ENCODE measurements at regions not wholly inside any gene's neighbourhood (a gene's known extent, or its start where the extent isn't known, plus 50 kb on each side); places are given as distances from the start of the nearest gene placed in this dataset.

DNA sequence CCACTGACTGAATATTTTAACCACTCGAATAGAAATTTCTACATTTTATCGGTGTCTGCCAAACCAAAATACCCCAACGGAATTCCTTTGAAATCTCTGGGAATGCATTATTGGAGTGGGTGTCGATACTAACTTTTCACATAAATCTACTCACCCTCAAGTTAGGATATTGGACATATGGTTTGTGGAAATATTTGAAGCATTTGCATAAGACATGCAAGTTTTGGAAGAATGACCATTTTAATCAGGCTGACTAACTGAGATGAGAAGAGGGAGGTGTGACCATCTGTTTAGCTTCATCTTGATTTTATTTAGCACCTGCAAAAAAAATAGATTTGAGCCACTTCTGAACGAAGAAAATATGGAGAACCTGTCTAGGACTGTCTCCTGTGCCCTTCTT, 61.2 kb downstream of the KLF6 start:
- Histone ChIP-seq H3K9me3 (replicated peaks; ENCODE audit: control insufficient read depth, low read depth, low read length) (no peaks in the 10 kb centered on the region), H3K36me3 (ENCODE audit: control insufficient read depth, insufficient read depth, low read length) (no peaks in the 10 kb centered on the region), H3K27me3 (ENCODE audit: control insufficient read depth, insufficient read depth, low read length) (no peaks in the 10 kb centered on the region), H3K4me1 (ENCODE audit: control insufficient read depth, insufficient read depth, low read length) (no peaks in the 10 kb centered on the region), H3K4me3 (ENCODE audit: low read length) (no peak overlapping the region), H3K27ac (ENCODE audit: low read length) (no peak overlapping the region)
- DNase-seq: no peak
- 25% methylated on average over 1 of the region's 5 CpGs for WGBS (ENCODE audit: insufficient coverage)

DNA sequence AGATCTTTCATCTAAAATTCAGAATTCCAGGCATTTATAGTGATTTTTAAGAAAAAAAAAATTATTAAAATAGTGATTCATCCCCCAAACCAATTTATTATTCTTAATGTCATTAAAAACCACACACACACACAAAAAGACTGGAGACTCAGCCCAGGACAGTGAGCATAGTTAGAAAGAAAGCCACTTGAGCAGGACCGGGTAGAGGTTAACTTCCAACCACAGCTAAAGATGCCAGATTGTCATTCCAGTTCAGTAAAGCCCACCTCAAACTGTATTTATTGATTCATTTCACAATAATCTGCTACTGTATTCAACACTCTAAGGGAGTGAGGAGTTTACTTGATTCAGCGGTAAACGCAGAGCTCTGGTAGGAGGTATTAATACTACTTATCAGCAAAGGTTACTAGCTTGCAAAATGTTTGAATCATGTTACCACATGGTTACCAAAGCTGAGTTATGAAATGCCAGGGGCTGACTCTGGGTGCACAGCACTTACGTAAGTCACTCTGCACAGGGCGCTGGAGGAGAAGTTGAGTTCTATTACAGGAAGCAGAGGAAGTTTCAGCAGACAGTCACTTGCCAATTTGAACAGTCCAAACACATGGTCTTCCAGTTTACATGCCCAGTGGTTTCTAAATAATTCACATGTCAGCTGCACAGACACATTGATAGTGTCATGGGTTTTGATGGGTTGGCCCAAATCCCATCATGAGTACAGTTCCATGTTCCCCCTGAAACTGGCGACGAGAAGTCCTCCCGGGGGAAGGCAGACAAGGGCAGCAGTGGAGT, 64.6 kb downstream of the KLF6 start:
- 88% methylated on average over 3 of the region's 8 CpGs for WGBS (ENCODE audit: insufficient coverage)
- Histone ChIP-seq H3K36me3 (ENCODE audit: control insufficient read depth, insufficient read depth, low read length) (no peaks in the 10 kb centered on the region), H3K4me3 (ENCODE audit: low read length) (no peak overlapping the region), H3K4me1 (ENCODE audit: control insufficient read depth, insufficient read depth, low read length) (no peaks in the 10 kb centered on the region), H3K27ac (ENCODE audit: low read length) (peak overlapping the region; percentile 9), H3K9me3 (replicated peaks; ENCODE audit: control insufficient read depth, low read depth, low read length) (no peaks in the 10 kb centered on the region), H3K27me3 (ENCODE audit: control insufficient read depth, insufficient read depth, low read length) (no peaks in the 10 kb centered on the region)
- DNase-seq: peak; percentile 78

GRCh38 chr10:3719024-3719843, 65.8 kb downstream of the KLF6 start:
- no peak overlapping the region for H3K4me3 ChIP-seq (ENCODE audit: low read length)
- no peaks in the 10 kb centered on the region for H3K4me1 ChIP-seq (ENCODE audit: control insufficient read depth, insufficient read depth, low read length)
- no peak overlapping the region for H3K27ac ChIP-seq (ENCODE audit: low read length)
- no peaks in the 10 kb centered on the region for H3K9me3 ChIP-seq (replicated peaks; ENCODE audit: control insufficient read depth, low read depth, low read length)
- H3K27me3 ChIP-seq (ENCODE audit: control insufficient read depth, insufficient read depth, low read length): no peaks in the 10 kb centered on the region
- no peak for DNase-seq
- 82% methylated on average over 17 of the region's 17 CpGs for WGBS (ENCODE audit: insufficient coverage)
- no peaks in the 10 kb centered on the region for H3K36me3 ChIP-seq (ENCODE audit: control insufficient read depth, insufficient read depth, low read length)

- no peak for DNase-seq
- Histone ChIP-seq H3K4me1 (ENCODE audit: control insufficient read depth, insufficient read depth, low read length) (no peaks in the 10 kb centered on the region), H3K27ac (ENCODE audit: low read length) (no peak overlapping the region), H3K9me3 (replicated peaks; ENCODE audit: control insufficient read depth, low read depth, low read length) (peaks cover 9% of the 10 kb centered on the region), H3K4me3 (ENCODE audit: low read length) (no peak overlapping the region), H3K27me3 (ENCODE audit: control insufficient read depth, insufficient read depth, low read length) (no peaks in the 10 kb centered on the region), H3K36me3 (ENCODE audit: control insufficient read depth, insufficient read depth, low read length) (no peaks in the 10 kb centered on the region)
- 71% methylated on average over 7 of the region's 9 CpGs for WGBS (ENCODE audit: insufficient coverage)
These were observed 68.9 kb downstream of the KLF6 start for GRCh38 chr10:3716093-3716492.

GRCh38 chr10:3714967-3715366, 70.0 kb downstream of the KLF6 start:
- no peak for DNase-seq
- H3K9me3 ChIP-seq (replicated peaks; ENCODE audit: control insufficient read depth, low read depth, low read length): peaks cover 9% of the 10 kb centered on the region
- no peak overlapping the region for H3K4me3 ChIP-seq (ENCODE audit: low read length)
- no peaks in the 10 kb centered on the region for H3K36me3 ChIP-seq (ENCODE audit: control insufficient read depth, insufficient read depth, low read length)
- H3K4me1 ChIP-seq (ENCODE audit: control insufficient read depth, insufficient read depth, low read length): no peaks in the 10 kb centered on the region
- no peaks in the 10 kb centered on the region for H3K27me3 ChIP-seq (ENCODE audit: control insufficient read depth, insufficient read depth, low read length)
- H3K27ac ChIP-seq (ENCODE audit: low read length): no peak overlapping the region
- no CpG with 5 or more reads among the region's 2 CpGs for WGBS (ENCODE audit: insufficient coverage)

DNA sequence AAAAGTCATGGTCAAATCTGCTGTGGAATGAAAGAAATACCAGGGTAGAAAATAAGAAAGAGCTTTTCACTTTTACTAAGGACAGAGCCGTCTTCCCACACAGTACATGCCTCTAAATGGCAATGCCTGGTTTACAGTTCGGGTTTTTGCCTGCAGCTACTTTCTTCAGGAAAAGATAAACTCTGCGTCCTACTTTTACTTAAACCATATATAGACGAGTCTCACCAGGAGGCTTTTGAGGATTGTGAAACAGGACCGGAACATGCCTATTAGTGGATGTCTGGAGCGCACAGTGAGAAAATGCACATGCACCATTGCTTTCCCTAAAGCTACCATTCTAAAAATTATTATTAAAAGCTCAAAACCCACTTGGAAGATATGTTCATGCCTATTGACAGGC, 70.5 kb downstream of the KLF6 start:
- Histone ChIP-seq H3K4me3 (ENCODE audit: low read length) (no peak overlapping the region), H3K27me3 (ENCODE audit: control insufficient read depth, insufficient read depth, low read length) (no peaks in the 10 kb centered on the region), H3K36me3 (ENCODE audit: control insufficient read depth, insufficient read depth, low read length) (no peaks in the 10 kb centered on the region), H3K27ac (ENCODE audit: low read length) (no peak overlapping the region), H3K4me1 (ENCODE audit: control insufficient read depth, insufficient read depth, low read length) (no peaks in the 10 kb centered on the region), H3K9me3 (replicated peaks; ENCODE audit: control insufficient read depth, low read depth, low read length) (peaks cover 9% of the 10 kb centered on the region)
- DNase-seq: no peak
- no CpG with 5 or more reads among the region's 6 CpGs for WGBS (ENCODE audit: insufficient coverage)

- WGBS (ENCODE audit: insufficient coverage): no CpG with 5 or more reads among the region's 1 CpG
- no peaks in the 10 kb centered on the region for H3K4me1 ChIP-seq (ENCODE audit: control insufficient read depth, insufficient read depth, low read length)
- DNase-seq: no peak
These were observed 72.3 kb downstream of the KLF6 start for GRCh38 chr10:3712707-3713106.

DNA sequence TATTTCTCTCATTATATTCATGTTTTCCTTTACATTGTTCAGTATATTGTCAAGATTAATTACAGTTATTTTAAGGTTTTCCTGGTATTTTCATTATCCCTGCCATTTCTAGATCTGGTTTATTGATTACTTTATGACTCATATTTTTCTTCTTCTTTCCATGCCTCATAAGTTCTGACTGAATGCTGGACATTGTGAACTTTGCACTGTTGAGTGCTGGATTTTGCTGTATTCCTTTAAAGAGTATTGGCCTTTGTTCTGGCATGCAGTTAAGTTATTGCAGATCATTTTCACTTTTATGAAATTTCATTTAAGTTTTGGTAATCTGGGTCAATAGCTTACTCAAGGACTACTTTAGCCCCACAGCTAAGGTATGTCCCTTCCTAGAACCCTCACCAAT, 73.1 kb downstream of the KLF6 start:
- Histone ChIP-seq H3K27ac (ENCODE audit: low read length) (no peak overlapping the region), H3K36me3 (ENCODE audit: control insufficient read depth, insufficient read depth, low read length) (no peaks in the 10 kb centered on the region)

More at GRCh38 chr10:3712707-3713106, 72.3 kb downstream of the KLF6 start:
- no peaks in the 10 kb centered on the region for H3K27me3 ChIP-seq (ENCODE audit: control insufficient read depth, insufficient read depth, low read length)
- H3K9me3 ChIP-seq (replicated peaks; ENCODE audit: control insufficient read depth, low read depth, low read length): peaks cover 9% of the 10 kb centered on the region
- no peak overlapping the region for H3K4me3 ChIP-seq (ENCODE audit: low read length)
- no peaks in the 10 kb centered on the region for H3K36me3 ChIP-seq (ENCODE audit: control insufficient read depth, insufficient read depth, low read length)
- no peak overlapping the region for H3K27ac ChIP-seq (ENCODE audit: low read length)

DNA sequence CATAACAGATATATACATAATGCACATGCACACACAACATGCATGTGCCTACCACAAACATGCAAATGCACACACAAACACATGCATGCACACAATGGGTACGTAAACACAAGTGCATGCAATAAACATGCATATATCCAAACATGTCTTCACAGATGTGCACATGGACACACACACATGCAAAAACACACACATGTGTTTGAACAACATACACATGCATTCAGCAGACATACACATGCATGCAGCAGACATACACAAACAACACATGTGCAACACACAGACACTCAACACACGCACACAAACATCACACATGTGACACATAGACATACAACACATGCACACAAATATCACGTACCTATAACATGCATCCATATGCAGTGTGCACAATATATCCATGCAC, 74.2 kb downstream of the KLF6 start:
- Histone ChIP-seq H3K27me3 (ENCODE audit: control insufficient read depth, insufficient read depth, low read length) (no peaks in the 10 kb centered on the region), H3K36me3 (ENCODE audit: control insufficient read depth, insufficient read depth, low read length) (no peaks in the 10 kb centered on the region), H3K4me3 (ENCODE audit: low read length) (no peak overlapping the region), H3K4me1 (ENCODE audit: control insufficient read depth, insufficient read depth, low read length) (no peaks in the 10 kb centered on the region), H3K9me3 (replicated peaks; ENCODE audit: control insufficient read depth, low read depth, low read length) (peaks cover 9% of the 10 kb centered on the region), H3K27ac (ENCODE audit: low read length) (no peak overlapping the region)
- no peak for DNase-seq
- WGBS (ENCODE audit: insufficient coverage): 90% methylated on average over 2 of the region's 3 CpGs

More for the DNA sequence above, 73.1 kb downstream of the KLF6 start:
- DNase-seq: no peak
- no peaks in the 10 kb centered on the region for H3K27me3 ChIP-seq (ENCODE audit: control insufficient read depth, insufficient read depth, low read length)
- H3K9me3 ChIP-seq (replicated peaks; ENCODE audit: control insufficient read depth, low read depth, low read length): peaks cover 9% of the 10 kb centered on the region
- H3K4me3 ChIP-seq (ENCODE audit: low read length): no peak overlapping the region
- no peaks in the 10 kb centered on the region for H3K4me1 ChIP-seq (ENCODE audit: control insufficient read depth, insufficient read depth, low read length)

DNA sequence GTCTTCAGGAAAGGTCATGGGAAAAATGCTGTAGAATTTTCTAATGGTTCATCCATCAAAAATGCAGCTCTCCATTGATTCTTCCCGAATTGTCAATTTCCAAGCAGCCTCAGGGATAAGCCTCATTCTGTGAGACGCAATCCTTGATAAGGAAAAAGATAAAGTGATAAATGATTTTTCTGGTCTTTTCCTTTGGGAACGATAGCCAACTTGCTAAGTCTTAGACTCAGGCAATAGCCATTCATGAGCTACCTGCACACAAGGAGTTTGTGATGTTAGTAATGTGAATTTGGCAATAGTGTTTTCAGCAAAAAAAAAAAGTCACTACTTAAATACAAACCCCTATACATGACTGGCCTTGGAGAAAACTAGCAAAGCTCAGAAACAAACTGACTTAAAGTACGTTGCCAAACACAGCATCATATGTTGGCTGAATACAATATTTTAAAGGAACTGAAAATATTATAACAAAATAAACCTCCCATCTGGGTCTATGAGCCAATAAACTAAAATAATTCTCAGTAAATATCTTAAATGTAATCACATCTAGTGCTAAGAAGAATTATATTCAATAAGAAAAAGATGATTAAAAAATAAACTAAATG, 75.5 kb downstream of the KLF6 start:
- Histone ChIP-seq H3K27me3 (ENCODE audit: control insufficient read depth, insufficient read depth, low read length) (no peaks in the 10 kb centered on the region), H3K36me3 (ENCODE audit: control insufficient read depth, insufficient read depth, low read length) (no peaks in the 10 kb centered on the region), H3K4me3 (ENCODE audit: low read length) (no peak overlapping the region), H3K4me1 (ENCODE audit: control insufficient read depth, insufficient read depth, low read length) (no peaks in the 10 kb centered on the region), H3K27ac (ENCODE audit: low read length) (no peak overlapping the region), H3K9me3 (replicated peaks; ENCODE audit: control insufficient read depth, low read depth, low read length) (peaks cover 9% of the 10 kb centered on the region)
- WGBS (ENCODE audit: insufficient coverage): no CpG with 5 or more reads among the region's 4 CpGs
- peak; percentile 84 for DNase-seq
